ENCODE measurements at regions not wholly inside any gene's neighbourhood (a gene's known extent, or its start where the extent isn't known, plus 50 kb on each side); places are given as distances from the start of the nearest gene placed in this dataset.

GRCh38 chr3:187544326-187544725 is 125.9 kb downstream of the SST start:
- no peaks in the 10 kb centered on the region for H3K36me3 ChIP-seq

GRCh38 chr3:187540847-187541246 is 129.3 kb downstream of the SST start:
- H3K27ac ChIP-seq = no peak overlapping the region
- H3K27me3 ChIP-seq = no peaks in the 10 kb centered on the region
- intact Hi-C loops (cut with DNase I; ENCODE audit: low total_unique reads) = no loop called here
- no peak overlapping the region for H3K4me3 ChIP-seq
- H3K9me3 ChIP-seq = no peaks in the 10 kb centered on the region
- no peak for TF ChIP-seq CTCF (IDR thresholded peaks at IDR 0.05)
- TF ChIP-seq POLR2A (IDR thresholded peaks at IDR 0.05) = no peak
- DNase-seq (ENCODE audit: low spot score in 2 of 2) = no peak
- H3K36me3 ChIP-seq = no peaks in the 10 kb centered on the region
- no peaks in the 10 kb centered on the region for H3K4me1 ChIP-seq

More at GRCh38 chr3:187544326-187544725, 125.9 kb downstream of the SST start:
- TF ChIP-seq POLR2AphosphoS5 (IDR thresholded peaks at IDR 0.05) (no peak), CTCF (IDR thresholded peaks at IDR 0.05) (no peak), POLR2A (IDR thresholded peaks at IDR 0.05) (no peak)
- H3K9me3 ChIP-seq = no peaks in the 10 kb centered on the region
- no peak overlapping the region for H3K4me3 ChIP-seq
- no peak for DNase-seq (ENCODE audit: low spot score in 2 of 2)
- no peaks in the 10 kb centered on the region for H3K27me3 ChIP-seq
- intact Hi-C loops (cut with DNase I; ENCODE audit: low total_unique reads) = no loop called here
- no peak overlapping the region for H3K27ac ChIP-seq
- H3K4me1 ChIP-seq = no peaks in the 10 kb centered on the region

GRCh38 chr3:187536185-187536584 is 134.0 kb downstream of the SST start:
- DNase-seq (ENCODE audit: low spot score in 2 of 2) = no peak
- intact Hi-C loops (cut with DNase I; ENCODE audit: low total_unique reads) = no loop called here
- no peaks in the 10 kb centered on the region for H3K27me3 ChIP-seq
- H3K36me3 ChIP-seq = no peaks in the 10 kb centered on the region
- no peaks in the 10 kb centered on the region for H3K4me1 ChIP-seq
- no peak overlapping the region for H3K27ac ChIP-seq
- no peaks in the 10 kb centered on the region for H3K9me3 ChIP-seq
- TF ChIP-seq POLR2AphosphoS5 (IDR thresholded peaks at IDR 0.05) (no peak), CTCF (IDR thresholded peaks at IDR 0.05) (no peak), POLR2A (IDR thresholded peaks at IDR 0.05) (no peak)
- no peak overlapping the region for H3K4me3 ChIP-seq

GRCh38 chr3:187533797-187534196 is 136.4 kb downstream of the SST start:
- no peaks in the 10 kb centered on the region for H3K36me3 ChIP-seq
- no peaks in the 10 kb centered on the region for H3K27me3 ChIP-seq
- H3K4me1 ChIP-seq = no peaks in the 10 kb centered on the region
- H3K9me3 ChIP-seq = no peaks in the 10 kb centered on the region
- TF ChIP-seq POLR2AphosphoS5 (IDR thresholded peaks at IDR 0.05) = no peak
- TF ChIP-seq CTCF (IDR thresholded peaks at IDR 0.05) = no peak
- TF ChIP-seq POLR2A (IDR thresholded peaks at IDR 0.05) = no peak
- intact Hi-C loops (cut with DNase I; ENCODE audit: low total_unique reads) = no loop called here
- no peak for DNase-seq (ENCODE audit: low spot score in 2 of 2)
- no peak overlapping the region for H3K27ac ChIP-seq
- H3K4me3 ChIP-seq = no peak overlapping the region

GRCh38 chr3:187531831-187532230 is 138.4 kb downstream of the SST start:
- Histone ChIP-seq H3K9me3 (no peaks in the 10 kb centered on the region), H3K4me3 (no peak overlapping the region), H3K36me3 (no peaks in the 10 kb centered on the region), H3K27ac (no peak overlapping the region), H3K27me3 (no peaks in the 10 kb centered on the region), H3K4me1 (no peaks in the 10 kb centered on the region)
- no peak for DNase-seq (ENCODE audit: low spot score in 2 of 2)
- intact Hi-C loops (cut with DNase I; ENCODE audit: low total_unique reads) = no loop called here
- TF ChIP-seq POLR2A (IDR thresholded peaks at IDR 0.05) (no peak), CTCF (IDR thresholded peaks at IDR 0.05) (no peak), POLR2AphosphoS5 (IDR thresholded peaks at IDR 0.05) (no peak)
